G401.6 (cell line): ENCODE measurements at regions not wholly inside any gene's neighbourhood (a gene's known extent, or its start where the extent isn't known, plus 50 kb on each side); places are given as distances from the start of the nearest gene placed in this dataset.
"Not testable (repeated sequence)": the region's sequence is repeated elsewhere in the genome, so short reads cannot be mapped to it uniquely, and the experiment has no call there.

ENCODE experiments used
- FAIRE-seq: peaks from 2 replicates; lab custom pipeline; 2012; peaks lifted over from hg19 to GRCh38; lab: Jason Lieb, UNC

DNA sequence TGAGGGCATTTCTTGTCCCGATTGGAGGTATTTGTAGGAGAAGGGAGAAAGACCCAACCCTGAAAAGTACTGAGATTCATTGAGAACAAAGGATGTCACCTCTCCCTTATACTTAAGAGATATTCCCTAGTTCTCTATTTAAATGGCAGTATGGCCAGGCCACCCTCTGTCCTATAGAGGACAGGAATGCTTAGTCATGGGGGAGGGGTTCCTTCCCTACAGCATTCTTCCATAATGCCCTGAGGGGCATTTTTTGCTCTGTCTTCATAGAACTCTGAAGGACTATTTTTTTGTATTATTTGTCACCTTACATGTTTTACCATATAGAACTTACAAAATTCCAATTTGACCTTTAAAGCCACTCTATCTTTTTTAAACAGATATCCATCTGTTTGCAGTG lies 176.3 kb downstream of the TMEM161B start:
- no peak for FAIRE-seq

DNA sequence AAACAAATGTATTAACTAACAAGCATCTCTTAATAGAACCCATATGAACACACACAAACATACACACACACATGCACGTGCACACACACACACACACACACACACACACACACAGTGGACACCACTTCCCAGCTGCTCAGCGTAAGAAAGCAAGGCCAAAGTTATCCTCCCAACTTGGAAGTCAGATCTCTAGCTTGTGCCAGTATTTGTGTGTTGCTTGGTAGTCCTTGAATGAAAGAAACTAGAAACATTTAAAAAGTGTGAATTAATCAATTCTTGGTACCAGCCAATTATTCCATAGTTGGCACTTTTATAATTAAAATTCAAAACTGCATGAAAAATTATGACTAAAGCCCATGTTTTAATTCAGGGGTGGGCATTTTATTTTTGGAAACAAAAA lies 178.1 kb downstream of the TMEM161B start:
- FAIRE-seq: no peak

DNA sequence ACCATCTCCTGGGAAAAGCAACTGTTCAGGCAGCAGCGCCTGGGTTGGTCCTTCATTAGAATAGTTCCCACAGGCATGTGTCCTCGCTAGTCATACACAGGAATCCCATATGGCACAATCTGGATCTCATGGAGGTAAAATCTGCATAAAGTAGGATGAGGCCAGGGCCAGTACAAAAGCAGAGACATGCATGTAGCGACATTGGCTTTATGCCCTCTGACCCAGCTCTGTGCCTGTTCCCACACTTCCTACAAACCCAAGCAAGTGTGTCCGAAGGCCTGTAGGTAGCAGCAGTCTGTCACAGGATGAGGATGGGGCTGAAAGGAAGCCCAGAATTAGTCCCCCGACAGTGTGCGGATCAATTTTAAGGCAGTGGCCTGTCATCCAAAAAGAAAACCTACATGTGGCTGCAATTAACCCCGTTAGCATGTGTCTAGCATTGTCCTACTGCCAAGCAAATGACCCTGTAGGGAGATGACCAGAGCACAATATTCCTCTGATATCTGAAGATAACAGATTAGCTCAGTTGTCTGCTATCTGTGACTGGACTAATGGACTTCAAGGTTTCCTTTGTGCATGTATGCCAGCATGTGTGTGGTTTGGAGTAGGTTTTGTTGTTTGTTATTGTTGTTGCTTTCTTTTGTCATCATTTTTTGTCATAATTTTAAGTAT lies 178.8 kb downstream of the TMEM161B start:
- no peak for FAIRE-seq

DNA sequence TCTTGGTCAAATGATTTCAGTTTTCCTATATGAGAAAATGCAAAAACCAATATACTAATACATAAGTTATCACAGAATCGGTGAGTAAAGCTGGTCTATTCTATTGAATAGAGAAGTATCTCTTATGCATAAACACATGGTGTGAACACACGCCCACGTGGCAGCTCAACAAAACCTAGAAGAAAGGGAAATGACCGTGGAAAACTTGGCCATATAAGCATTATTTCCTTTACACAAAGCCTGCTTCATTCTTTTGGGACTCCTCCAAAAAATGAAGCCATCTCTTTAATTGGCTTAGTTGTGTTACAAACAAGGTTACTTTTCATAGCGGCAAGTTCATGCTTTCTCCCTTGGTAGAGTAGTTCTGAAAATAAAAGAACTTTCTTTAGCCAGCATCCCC lies 183.2 kb downstream of the TMEM161B start:
- FAIRE-seq: no peak

DNA sequence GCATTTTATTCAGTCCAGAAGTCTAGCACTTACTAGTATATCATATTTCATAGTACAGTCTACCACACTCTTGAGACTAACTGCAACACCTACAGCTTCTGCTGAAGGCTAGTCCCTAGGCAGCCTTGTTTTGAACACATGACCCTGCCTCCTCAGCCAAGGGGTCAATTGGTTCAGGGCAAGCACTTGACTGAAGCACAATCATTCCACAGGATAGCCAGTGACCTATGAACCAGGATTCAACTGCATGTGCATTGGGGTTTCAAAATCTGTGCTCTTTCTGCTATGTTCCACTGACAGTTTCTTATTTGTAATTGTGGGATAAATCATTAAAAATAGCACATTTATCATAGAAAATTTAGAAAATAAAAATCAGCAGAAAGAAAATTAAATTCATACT lies 186.8 kb downstream of the TMEM161B start:
- no peak for FAIRE-seq

DNA sequence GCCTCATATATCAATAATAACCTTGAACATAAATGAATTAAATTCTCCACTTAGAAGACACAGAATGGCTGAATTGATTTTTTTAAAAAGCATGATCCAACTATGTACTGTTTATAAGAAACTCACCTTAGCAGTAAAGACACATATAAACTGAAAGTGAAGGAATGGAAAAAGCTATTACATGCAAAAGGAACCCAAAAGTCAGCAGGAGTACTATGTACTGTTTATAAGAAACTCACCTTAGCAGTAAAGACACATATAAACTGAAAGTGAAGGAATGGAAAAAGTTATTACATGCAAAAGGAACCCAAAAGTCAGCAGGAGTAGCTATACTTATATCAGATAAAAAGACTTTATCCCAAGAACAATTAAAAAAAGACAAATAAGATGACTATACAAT lies 204.8 kb downstream of the TMEM161B start:
- no peak for FAIRE-seq

DNA sequence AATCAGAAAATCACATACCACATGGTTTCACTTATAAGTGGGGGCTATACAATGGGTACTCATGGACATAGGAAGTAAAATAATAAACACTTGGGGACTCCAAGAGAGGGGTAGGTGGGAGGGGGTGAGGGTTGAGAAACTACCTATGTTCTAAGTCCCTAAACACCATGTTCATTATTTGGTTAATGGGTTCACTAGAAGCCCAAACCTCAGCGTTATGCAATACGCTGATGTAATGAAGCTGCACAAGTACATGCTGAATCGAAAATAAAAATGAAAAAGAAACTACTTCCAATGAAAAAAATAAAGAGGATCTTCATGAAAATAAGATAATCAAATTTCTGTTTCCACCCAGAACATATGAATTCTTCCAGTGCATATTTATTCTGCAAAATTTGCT lies 208.5 kb downstream of the TMEM161B start:
- no peak for FAIRE-seq

DNA sequence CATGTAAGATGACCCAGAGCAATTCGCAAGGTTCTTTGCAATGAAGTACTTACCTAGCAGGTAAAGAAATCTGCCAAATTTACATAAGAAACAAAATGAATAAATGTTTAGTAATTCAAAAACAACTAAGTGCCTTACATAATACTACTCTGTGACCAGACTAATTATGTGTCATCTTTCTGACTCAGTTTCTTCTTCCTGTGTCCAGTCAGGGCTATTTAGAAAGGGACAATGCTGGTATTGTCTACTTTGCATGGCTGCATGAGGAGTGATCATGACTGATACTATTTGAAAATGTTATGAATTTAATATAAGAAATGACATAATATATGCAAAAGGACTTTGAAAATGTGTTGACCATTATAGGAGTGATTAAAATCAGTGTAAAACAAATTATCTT lies 210.0 kb downstream of the TMEM161B start:
- FAIRE-seq: no peak

DNA sequence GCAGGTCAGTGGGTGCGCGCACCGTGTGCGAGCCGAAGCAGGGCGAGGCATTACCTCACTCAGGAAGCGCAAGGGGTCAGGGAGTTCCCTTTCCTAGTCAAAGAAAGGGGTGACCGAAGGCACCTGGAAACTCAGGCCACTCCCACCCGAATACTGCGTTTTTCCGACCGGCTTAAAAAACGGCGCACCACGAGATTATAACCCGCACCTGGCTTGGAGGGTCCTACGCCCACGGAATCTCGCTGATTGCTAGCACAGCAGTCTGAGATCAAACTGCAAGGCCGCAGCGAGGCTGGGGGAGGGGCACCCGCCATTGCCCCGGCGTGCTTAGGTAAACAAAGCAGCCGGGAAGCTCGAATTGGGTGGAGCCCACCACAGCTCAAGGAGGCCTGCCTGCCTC lies 216.2 kb downstream of the TMEM161B start:
- FAIRE-seq: not testable (repeated sequence)

DNA sequence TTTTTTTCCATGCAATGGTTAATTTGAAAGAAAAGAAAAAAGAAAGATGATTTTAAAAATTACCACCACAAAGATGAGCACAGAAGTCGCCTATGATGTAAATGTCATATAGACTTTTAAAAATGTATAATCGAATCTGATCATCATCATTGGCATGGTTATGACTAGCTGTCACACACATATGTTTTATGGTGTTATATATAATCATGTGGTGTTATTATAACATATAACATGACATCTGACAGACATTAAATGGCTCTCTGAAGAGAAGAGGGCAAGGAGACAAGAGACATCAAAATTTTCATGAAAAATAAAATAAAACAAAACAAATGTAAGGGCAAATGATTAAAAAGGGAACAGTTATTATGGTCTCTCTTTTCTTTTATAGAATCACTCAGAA lies 217.5 kb downstream of the TMEM161B start:
- no peak for FAIRE-seq

DNA sequence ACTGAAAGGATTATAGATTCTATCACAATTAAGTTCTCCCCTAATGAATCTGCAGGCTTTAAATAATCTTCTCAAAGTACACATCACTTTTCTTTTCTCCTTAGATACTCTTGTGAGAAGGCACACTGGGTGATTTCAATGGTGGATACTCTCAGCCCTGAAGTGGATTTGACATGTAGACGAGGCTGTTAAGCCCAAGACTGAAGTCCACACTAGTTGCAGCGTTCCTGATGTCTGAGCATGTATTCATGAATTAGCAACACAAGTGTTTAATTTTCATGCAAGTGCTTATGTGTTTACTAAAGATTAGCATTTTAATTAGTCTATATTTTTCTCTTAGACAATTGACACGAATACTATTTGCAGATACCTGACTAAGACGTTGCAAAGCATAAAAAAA lies 218.9 kb downstream of the TMEM161B start:
- FAIRE-seq: no peak

DNA sequence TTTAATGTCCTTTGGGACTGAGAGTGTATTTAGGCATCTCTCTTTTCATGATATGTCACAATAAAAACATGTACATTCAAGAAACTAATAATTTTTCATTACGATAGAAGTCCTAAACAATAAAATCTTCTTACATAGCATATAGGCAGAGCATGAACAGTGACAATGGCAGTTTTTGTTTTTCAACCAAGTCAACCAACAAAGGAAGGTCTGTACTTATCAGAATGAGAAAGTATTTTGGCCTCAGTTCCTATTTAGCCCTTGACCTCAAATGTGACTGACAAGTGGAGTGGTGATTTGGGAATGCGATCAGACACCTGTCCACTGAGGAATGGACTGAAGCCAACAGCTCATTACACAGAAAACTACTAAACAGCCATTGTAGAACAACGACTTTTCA lies 219.5 kb downstream of the TMEM161B start:
- no peak for FAIRE-seq

DNA sequence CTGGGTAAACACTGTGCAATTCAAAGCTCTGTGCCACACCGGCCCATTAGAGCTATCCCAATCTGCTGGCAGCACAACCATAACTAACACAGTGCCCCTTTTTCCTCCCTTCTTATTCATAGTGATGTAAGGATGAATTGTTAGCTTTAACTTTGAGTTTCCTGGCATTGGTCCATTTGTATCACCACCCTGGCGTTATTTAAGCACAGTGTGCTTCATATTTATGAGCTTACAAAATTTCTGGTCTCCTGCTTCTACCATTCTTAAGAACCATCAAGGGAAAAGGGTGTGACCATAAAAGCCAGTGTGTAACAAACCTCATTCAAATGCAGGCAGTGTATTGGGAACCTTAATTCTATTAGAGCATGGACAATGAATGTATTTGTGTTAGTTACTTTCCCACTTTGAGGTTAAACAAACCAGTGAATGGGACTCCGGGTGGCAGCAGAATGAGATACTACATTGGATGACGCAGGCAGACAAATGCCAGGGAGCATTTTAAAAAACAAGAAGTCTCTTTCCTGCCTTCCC lies 222.6 kb downstream of the TMEM161B start:
- no peak for FAIRE-seq

DNA sequence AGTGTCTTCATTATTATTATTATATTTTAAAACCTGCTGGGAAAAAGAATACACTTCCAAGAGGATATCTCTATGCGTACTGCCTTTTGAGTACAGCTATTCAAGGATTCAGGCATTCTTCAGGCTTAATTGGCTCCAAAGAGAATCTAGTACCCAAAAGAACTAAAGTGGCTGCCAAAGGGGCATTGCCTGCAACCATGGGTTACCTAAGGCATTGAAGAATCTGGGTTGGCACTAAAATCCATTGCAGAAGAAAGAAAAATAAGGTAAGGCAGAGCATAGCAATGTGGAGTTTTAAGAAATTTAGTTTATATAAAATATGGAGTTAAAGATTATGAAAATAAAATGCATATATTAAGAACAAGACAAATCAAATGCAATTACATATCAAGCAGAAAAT lies 223.5 kb downstream of the TMEM161B start:
- no peak for FAIRE-seq

DNA sequence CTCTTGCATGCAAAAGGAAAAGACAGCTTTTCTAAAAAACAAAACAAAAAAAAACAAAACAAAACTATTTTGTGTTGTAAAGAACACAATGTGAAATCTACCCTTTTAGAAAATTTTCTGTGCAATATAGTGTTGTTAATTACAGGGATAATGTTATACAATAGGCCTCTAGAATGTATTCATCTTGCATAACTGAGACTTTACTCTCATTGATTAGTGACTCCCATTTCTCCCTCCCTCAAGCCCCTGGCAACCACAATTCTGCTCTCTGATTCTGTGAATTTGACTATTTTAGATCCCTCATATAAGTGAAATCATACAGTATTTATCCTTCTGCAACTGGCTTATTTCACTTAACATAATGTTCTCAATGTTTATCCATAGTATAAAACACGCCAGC lies 234.1 kb downstream of the TMEM161B start:
- no peak for FAIRE-seq

DNA sequence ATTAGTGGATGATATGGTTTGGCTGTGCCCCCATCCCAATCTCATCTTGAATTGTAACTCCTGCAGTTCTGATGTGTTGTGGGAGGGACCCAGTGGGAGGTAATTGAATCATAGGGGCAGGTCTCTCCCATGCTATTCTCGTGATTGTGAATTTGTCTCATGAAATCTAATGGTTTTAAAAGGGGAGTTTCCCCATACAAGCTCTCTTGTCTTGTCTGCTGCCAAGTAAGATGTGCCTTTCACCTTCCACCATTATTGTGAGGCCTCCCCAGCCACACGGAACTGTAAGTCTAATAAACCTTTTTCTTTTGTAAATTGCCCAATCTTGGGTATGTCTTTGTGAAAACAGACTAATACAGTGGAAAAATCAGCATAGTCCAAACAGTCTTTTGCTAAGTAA lies 235.5 kb downstream of the TMEM161B start:
- FAIRE-seq: no peak

DNA sequence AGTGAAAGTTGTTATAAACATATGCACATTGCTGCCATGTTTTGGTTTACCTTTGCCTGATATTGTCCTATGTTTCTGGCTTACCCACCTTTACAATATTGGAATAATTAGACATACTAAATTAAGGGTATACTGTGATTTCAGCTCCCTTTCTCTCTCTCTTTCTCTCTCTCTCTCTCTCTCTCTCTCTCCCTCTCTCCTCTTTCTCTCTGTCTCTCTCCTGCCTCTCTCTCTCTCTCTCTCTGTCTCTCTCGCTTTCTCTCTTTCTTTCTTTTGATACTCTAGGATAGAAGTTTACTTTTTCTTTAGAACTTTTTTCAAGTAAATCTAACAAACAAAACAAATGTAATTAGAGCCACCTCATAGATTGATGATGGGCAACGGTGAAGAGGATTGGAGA lies 239.6 kb downstream of the TMEM161B start:
- FAIRE-seq: no peak

DNA sequence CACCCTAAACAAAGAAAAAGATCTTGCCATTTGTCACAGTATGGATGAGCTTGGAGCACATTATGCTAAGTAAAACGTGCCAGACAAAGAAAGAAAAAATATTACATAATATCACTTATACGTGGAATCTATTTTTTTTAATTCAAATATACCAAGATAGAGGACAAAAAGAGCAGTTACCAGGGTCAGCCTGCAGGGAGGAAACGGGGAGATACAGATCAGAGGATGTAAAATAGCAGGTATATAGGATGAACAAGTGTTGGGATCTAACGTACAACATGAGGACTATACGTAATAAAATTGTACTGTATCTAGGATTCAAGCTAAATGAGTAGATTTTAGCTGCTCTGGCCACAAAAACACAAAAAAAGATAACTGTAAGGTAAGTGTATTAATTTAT lies 247.5 kb downstream of the TMEM161B start:
- no peak for FAIRE-seq

DNA sequence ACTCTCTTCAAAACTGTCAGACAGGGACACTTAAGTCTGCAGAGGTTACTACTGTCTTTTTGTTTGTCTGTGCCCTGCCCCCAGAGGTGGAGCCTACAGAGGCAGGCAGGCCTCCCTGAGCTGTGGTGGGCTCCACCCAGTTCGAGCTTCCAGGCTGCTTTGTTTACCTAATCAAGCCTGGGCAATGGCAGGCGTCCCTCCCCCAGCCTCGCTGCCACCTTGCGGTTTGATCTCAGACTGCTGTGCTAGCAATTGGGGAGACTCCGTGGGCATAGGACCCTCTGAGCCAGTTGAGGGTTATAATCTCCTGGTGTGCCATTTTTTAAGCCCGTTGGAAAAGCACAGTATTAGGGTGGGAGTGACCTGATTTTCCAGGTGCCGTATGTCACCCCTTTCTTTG lies 253.7 kb downstream of the TMEM161B start:
- not testable (repeated sequence) for FAIRE-seq

DNA sequence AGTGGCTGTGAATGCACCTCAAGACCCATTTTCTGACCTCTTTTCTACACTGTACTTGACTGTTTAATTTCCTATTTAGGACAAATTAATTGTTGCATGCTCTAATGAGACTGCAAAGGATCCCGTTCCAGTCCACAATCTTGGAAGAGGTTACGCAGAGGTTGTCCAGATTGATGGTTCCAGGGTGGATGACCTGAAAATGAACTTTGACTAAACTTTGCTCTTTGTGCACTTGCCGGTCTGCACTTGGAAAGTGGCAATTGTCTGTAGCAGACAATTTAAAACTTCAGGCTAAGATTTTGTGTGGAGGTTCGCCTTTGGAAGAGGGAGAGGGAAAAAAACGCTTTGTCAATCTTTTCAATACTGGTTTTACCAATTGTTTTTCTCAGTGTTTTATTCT lies 267.8 kb downstream of the TMEM161B start:
- FAIRE-seq: no peak

DNA sequence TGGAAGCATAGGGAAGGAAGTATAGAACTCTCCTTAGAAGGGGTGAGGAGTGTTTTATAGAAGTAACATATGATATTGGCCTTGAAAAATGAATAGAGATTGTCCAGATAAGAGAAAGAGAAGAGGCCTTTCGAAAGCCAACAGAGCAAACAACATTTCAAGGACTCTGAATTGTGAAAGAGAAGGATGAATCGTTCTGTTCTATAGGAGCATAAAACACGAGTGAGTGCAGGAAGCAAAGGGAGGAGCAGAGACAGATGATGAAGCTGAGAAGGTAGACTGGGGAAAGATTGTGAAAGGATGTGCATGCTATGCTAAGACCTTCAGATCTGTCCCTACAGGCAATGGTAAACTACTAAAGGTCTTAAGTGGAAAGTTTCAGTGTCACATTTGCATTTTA lies 271.0 kb downstream of the TMEM161B start:
- FAIRE-seq: no peak

DNA sequence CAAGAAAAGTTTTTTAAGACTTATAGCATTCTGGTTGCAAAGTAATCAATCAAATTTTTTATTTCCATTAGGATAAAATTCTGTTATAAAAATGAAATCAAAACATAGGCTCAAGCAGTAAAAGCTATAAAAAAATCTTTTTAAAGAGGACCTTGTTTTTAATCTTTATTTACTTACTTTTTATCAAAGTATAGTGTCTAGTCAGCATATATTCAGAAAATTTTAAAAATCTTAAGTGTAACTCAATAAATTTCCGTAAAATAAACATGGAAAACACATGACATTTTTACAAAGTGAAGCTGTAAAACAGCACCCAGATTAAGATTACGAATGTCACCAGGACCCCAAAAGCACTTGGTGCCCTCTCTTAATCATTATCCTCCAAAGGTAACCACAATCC lies 302.4 kb downstream of the TMEM161B start:
- FAIRE-seq: no peak

DNA sequence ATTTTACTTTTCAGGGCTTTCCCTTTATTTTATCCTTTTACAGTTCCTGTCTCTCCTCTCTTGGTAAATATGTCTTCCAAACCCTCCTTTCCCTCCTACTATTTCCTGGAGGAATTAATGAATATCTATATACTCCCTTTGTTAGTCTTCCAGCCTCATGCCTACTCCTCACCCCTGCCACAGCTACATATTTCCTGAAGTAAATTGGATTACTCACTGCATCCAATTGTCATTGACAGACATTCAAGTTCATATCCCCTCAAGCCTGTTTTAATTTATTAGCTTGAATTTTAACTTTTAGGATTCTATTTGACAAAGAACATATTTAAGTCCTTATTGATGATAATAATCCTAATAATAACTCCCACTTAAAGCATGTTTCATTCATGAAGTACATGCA lies 314.5 kb downstream of the TMEM161B start:
- FAIRE-seq: no peak

DNA sequence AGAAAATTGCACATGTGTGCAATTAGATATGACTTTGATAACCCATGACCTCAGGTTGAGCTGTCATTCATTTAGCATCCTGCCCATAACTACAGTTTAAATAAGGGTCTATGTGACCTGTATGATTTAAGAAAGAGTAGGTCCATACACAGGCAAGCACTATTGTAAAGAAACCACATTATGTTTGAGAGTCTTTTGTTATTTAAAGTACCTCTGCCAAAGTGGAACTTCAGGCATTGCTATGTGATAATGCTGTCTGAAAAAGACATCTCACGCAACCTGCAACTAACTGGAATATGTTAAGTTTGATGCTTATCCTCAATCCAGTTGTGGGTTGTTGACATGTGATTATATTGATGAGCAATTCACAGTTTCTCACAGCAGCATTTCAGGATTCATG lies 317.0 kb downstream of the TMEM161B start:
- no peak for FAIRE-seq
